ENCODE measurements at regions not wholly inside any gene's neighbourhood (a gene's known extent, or its start where the extent isn't known, plus 50 kb on each side); places are given as distances from the start of the nearest gene placed in this dataset.
A peak's percentile ranks its signal among the peaks of the same experiment; 100 is the strongest.
"Not testable (repeated sequence)": the region's sequence is repeated elsewhere in the genome, so short reads cannot be mapped to it uniquely, and the experiment has no call there.

- DNase-seq (ENCODE audit: low spot score): no peak
These were observed 293.8 kb upstream of the RGS17 start for GRCh38 chr6:153424719-153425400.

DNA sequence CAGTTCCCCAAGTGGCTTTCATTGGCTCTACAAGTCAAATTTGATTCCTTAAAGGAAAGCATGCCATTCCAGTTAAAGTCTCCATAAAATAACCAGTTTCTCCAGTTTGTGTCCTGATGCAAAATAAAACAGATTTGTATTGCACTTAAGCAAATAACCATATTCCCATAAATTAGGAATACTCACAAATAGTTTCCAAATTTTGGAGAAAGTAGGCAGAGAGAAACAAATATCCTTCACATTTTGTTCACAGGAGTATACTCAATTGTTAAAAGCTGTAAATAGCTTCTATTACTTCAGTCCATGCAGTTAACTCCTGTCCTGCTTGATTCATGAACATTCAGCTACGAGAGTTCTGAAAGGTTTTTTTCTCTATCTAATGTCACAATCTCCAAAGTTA is 281.4 kb upstream of the RGS17 start:
- DNase-seq (ENCODE audit: low spot score): no peak

DNA sequence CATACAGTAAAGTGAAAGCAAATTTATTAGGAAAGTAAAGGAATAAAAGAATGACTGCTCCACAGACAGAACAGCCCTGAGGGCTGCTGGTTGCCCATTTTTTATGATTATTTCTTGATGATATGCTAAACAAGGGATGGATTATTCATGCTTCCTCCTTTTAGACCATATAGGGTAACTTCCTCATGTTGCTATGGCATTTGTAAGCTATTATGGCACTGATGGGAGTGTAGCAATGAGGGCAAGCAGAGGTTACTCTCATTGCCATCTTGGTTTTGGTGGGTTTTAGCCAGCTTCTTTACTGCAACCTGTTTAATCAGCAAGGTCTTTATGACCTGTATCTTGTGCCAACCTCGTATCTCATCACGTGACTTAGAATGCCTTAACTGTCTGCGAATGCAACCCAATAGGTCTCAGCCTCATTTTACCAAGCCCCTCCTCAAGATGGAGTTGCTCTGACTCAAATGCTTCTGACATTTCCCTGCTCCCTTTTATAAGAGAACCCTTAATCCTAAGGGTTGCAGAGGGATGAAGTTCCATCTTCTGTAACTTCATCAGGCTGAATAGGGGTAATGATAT is 280.1 kb upstream of the RGS17 start:
- DNase-seq (ENCODE audit: low spot score): no peak

DNA sequence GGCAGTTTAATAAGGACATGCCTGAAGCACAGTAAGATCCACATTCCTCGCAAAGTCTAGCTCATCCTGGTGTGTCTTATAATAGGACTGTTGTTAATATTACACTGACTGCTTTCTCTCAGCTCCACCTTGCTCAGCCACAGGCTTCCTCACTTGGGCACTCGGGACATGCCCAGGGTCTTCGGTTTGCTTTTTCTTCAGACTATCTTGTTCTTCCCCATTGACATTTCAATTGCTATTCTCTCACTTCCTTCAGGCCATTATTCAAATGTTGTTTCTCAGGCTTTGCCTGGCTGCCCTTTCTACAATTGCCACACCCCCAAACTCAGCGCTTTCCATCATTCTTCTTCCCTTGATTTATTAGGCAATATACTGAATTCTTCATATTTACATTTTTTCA is 274.8 kb upstream of the RGS17 start:
- no peak for DNase-seq (ENCODE audit: low spot score)

- no peak for DNase-seq (ENCODE audit: low spot score)
These were observed 270.7 kb upstream of the RGS17 start for GRCh38 chr6:153401751-153402150.

- DNase-seq (ENCODE audit: low spot score): no peak
These were observed 261.1 kb upstream of the RGS17 start for GRCh38 chr6:153392156-153392555.

- DNase-seq (ENCODE audit: low spot score): no peak
These were observed 242.8 kb upstream of the RGS17 start for GRCh38 chr6:153373869-153374268.

- no peak for DNase-seq (ENCODE audit: low spot score)
These were observed 237.0 kb upstream of the RGS17 start for GRCh38 chr6:153368131-153368530.

DNA sequence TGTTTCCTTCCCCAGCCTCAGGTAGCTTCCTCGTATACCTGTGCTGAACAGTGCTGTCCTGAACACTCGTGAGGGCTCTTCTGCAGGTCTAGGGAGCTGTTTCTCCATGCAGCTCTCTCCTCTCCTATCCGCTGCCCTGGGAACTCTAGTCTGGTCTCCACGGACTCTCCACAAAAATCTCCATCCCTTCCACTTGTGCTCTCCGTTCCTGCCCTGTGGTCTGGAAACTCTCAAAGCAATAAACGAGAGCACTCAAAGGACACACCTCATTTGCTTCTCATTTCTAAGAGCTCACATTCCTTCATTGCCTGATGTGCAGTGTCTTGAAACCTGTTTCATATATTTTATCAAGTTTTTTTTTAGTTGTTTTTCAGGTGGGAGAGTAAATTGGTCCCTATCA is 235.9 kb upstream of the RGS17 start:
- DNase-seq (ENCODE audit: low spot score): no peak

DNA sequence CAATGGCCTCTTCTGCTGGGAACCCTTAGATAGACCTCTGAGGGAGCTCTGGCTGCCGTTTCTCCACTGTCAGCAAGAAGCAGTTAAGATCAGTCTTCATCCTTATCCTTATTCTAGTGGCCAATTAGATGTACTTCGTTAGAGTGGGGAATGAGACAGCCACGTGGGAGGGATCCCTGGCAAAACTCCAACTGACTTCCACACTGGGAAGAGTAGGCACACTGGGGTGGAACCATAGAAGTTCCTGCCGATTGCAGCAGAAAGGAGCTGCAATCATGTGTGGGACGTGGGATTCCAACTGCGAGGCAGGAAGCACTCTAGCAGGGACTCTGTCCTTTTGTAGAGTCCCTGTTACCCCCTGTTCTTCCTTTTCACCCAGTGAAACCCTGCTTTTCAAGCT is 226.3 kb upstream of the RGS17 start:
- DNase-seq (ENCODE audit: low spot score): no peak

GRCh38 chr6:153340568-153340967 is 209.5 kb upstream of the RGS17 start:
- no peak for DNase-seq (ENCODE audit: low spot score)

DNA sequence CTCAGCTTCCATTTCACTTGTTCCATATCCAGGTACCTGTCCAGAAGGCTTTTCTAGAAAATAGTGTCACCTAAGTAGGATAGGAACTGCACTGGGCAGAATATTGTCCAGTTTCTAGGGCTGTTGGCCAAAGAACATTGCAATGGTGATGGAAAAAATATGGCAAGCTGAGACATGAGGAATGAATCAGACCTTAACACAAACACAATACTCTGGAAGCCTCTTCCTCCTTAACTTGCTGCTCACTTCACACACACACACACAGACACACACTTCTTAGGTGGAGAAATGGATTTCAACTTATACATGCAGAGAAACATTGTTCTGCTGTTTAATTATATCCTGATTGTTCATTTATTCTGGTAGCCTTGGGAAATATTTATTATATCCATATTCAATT is 203.0 kb upstream of the RGS17 start:
- no peak for DNase-seq (ENCODE audit: low spot score)

- DNase-seq (ENCODE audit: low spot score): not testable (repeated sequence)
These were observed 200.1 kb upstream of the RGS17 start for GRCh38 chr6:153331221-153331620.

DNA sequence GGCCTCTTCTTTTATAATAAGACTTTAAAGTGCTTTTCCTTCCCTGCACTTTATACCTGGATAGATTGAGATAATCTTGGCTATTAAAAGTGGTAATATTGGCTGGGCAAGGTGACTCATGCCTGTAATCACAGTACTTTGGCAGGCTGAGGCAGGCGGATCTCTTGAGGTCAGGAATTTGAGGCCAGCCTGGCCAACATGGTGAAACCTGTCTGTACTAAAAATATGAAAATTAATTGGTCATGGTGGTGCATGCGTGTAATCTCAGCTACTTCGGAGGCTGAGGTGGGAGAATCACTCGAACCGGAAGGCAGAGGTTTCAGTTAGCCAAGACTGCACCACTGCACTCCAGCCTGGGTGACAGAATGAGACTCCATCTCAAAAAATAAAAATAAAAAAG is 197.1 kb upstream of the RGS17 start:
- peak; percentile 19 for DNase-seq (ENCODE audit: low spot score)

- DNase-seq (ENCODE audit: low spot score): no peak
These were observed 194.6 kb upstream of the RGS17 start for GRCh38 chr6:153325661-153326060.

DNA sequence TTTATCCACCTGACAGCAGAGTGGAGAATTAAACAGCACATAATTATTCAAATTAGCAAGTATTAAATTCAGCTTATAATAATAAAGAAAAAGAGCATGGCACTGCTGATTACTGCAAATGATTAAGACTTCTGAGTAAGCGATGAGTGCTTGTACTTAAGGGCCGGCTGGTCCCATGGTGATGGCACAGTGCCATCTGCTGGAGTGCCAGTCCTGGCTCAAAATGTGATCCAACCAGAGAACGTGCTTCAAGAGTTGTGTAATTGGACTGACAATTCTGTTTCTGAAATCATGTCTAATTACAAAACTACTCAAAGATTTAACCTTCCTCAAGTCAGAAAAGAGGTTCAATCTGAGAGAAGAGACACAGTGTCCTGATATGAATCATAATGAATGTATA is 181.6 kb upstream of the RGS17 start:
- DNase-seq (ENCODE audit: low spot score): peak; percentile 54

DNA sequence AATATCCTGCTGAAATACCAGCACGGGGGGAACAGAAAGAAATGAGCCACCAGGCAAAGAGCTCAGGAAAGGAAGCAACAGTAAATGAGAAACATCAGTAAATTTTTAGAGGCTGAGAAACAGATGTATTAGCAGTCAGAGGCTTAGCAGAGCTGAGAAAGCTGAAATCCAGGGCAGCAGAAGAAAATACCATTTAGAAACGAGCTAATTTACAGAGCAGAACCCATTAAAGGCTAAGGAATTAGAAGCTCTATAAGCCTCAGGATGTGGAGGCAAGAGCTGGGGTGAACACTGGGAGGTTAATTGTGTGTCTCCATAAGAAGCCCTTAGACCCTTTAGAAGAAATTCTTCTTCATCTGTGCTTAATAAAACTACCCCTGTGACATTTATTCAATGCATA is 178.6 kb upstream of the RGS17 start:
- no peak for DNase-seq (ENCODE audit: low spot score)

GRCh38 chr6:153302133-153302532 is 171.1 kb upstream of the RGS17 start:
- no peak for DNase-seq (ENCODE audit: low spot score)

DNA sequence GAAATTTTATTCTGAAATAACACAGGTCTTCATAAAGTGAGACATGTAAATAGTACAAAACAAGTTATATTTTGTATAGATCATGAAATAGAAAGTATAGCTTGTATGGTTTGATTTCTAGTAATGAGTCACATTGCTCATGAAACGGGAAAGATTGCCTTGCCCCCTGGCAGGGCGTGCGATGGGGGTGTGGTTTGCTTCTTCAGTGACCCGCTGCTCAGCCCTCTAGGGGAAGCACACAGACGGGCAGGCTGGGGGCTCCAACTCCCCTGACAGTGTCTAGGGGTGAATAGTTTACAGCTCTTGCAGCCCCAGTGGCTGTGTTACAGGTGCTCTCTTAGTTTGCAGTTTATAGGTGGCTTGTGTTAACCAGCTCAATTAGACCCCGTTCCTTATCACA is 170.5 kb upstream of the RGS17 start:
- no peak for DNase-seq (ENCODE audit: low spot score)

- not testable (repeated sequence) for DNase-seq (ENCODE audit: low spot score)
These were observed 151.4 kb upstream of the RGS17 start for GRCh38 chr6:153282456-153282855.

DNA sequence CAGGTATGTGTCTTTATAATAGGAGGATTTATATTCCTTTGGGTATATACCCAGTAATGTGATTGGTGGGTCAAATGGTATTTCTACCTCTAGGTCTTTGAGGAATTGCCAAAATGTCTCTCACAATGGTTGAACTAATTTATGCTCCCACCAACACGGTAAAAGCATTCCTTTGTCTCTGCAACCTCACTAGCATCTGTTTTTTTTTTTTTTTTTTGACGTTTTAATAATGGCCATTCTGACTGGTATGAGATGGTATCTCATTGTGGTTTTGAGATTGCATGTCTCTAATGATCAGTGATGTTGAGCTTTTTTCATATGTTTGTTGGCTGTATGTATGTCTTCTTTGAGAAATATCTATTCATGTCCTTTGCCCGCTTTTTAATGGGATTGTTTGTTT is 144.9 kb upstream of the RGS17 start:
- no peak for DNase-seq (ENCODE audit: low spot score)

GRCh38 chr6:153272201-153272980 is 141.3 kb upstream of the RGS17 start:
- no peak for DNase-seq (ENCODE audit: low spot score)

GRCh38 chr6:153263489-153263888 is 132.4 kb upstream of the RGS17 start:
- DNase-seq (ENCODE audit: low spot score): no peak

All from mucosa of gallbladder (tissue), 1 donor.